ENCODE measurements at regions not wholly inside any gene's neighbourhood (a gene's known extent, or its start where the extent isn't known, plus 50 kb on each side); places are given as distances from the start of the nearest gene placed in this dataset.

GRCh38 chr1:224492632-224493031, 58.0 kb upstream of the WDR26 start:
- H3K27me3 ChIP-seq (replicated peaks; ENCODE audit: control insufficient read depth, insufficient read depth, low read length) = no peaks in the 10 kb centered on the region

GRCh38 chr1:224493269-224493668, 58.7 kb upstream of the WDR26 start:
- Histone ChIP-seq H3K27me3 (replicated peaks; ENCODE audit: control insufficient read depth, insufficient read depth, low read length) (no peaks in the 10 kb centered on the region), H3K4me3 (replicated peaks; ENCODE audit: low read depth, low read length) (no peak overlapping the region), H3K36me3 (ENCODE audit: control insufficient read depth, insufficient read depth, low read length) (no peaks in the 10 kb centered on the region)
- TF ChIP-seq, protein P1, sequence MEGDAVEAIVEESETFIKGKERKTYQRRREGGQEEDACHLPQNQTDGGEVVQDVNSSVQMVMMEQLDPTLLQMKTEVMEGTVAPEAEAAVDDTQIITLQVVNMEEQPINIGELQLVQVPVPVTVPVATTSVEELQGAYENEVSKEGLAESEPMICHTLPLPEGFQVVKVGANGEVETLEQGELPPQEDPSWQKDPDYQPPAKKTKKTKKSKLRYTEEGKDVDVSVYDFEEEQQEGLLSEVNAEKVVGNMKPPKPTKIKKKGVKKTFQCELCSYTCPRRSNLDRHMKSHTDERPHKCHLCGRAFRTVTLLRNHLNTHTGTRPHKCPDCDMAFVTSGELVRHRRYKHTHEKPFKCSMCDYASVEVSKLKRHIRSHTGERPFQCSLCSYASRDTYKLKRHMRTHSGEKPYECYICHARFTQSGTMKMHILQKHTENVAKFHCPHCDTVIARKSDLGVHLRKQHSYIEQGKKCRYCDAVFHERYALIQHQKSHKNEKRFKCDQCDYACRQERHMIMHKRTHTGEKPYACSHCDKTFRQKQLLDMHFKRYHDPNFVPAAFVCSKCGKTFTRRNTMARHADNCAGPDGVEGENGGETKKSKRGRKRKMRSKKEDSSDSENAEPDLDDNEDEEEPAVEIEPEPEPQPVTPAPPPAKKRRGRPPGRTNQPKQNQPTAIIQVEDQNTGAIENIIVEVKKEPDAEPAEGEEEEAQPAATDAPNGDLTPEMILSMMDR (IDR thresholded peaks at IDR 0.05; ENCODE audit: insufficient read depth, low read length, poor library complexity, severe bottlenecking) = no peak
- no peak for DNase-seq (ENCODE audit: extremely low read depth, insufficient read length)

More at GRCh38 chr1:224492632-224493031, 58.0 kb upstream of the WDR26 start:
- Histone ChIP-seq H3K36me3 (ENCODE audit: control insufficient read depth, insufficient read depth, low read length) (no peaks in the 10 kb centered on the region), H3K4me3 (replicated peaks; ENCODE audit: low read depth, low read length) (no peak overlapping the region)
- DNase-seq (ENCODE audit: extremely low read depth, insufficient read length) = no peak
- TF ChIP-seq, protein P1 (IDR thresholded peaks at IDR 0.05; ENCODE audit: insufficient read depth, low read length, poor library complexity, severe bottlenecking) = no peak

DNA sequence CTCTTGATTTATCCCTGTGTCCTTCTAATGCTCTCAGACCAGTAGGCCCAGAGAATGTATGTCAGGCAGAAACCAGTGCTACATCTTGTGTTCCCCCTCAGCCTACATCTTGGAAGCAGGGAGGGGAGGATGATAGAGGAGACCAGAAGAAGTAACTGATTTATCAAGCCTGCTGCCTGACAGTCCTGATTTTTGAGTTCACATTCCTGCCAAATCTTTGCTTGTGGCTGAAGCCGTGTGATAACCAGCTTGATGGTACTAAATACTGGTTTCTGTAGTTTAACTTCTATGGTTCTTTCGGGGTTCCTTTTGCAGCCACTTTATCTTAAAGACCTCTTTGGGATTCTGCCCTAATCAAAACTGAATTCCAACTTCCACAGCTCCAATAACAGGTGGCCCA, 59.7 kb upstream of the WDR26 start:
- Histone ChIP-seq H3K4me3 (replicated peaks; ENCODE audit: low read depth, low read length) (no peak overlapping the region), H3K27me3 (replicated peaks; ENCODE audit: control insufficient read depth, insufficient read depth, low read length) (no peaks in the 10 kb centered on the region), H3K36me3 (ENCODE audit: control insufficient read depth, insufficient read depth, low read length) (no peaks in the 10 kb centered on the region)
- no peak for DNase-seq (ENCODE audit: extremely low read depth, insufficient read length)
- TF ChIP-seq, protein P1 (IDR thresholded peaks at IDR 0.05; ENCODE audit: insufficient read depth, low read length, poor library complexity, severe bottlenecking) = no peak

DNA sequence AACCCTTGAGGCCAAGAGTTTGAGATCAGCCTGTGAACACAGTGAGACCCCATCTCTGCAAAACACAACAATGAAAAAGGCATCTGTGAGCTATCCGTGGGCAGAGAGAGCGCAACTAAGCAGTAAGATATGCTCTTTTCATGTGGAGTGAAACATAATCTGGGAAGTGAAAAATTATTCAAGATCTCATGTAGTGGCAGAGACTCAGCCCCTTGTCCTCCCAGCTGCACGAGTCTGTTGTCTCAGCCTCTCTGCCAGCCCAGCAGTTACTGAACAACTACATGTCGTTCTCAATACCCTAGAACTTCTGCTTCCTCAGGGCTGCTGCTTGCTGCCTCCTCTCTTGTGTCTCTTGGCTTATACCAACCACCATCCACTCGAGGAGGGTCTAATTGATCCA, 61.3 kb upstream of the WDR26 start:
- Histone ChIP-seq H3K36me3 (ENCODE audit: control insufficient read depth, insufficient read depth, low read length) (no peaks in the 10 kb centered on the region), H3K4me3 (replicated peaks; ENCODE audit: low read depth, low read length) (no peak overlapping the region), H3K27me3 (replicated peaks; ENCODE audit: control insufficient read depth, insufficient read depth, low read length) (no peaks in the 10 kb centered on the region)
- TF ChIP-seq, protein P1 (IDR thresholded peaks at IDR 0.05; ENCODE audit: insufficient read depth, low read length, poor library complexity, severe bottlenecking) = no peak
- no peak for DNase-seq (ENCODE audit: extremely low read depth, insufficient read length)

- H3K36me3 ChIP-seq (ENCODE audit: control insufficient read depth, insufficient read depth, low read length) = no peaks in the 10 kb centered on the region
- H3K27me3 ChIP-seq (replicated peaks; ENCODE audit: control insufficient read depth, insufficient read depth, low read length) = no peaks in the 10 kb centered on the region
- H3K4me3 ChIP-seq (replicated peaks; ENCODE audit: low read depth, low read length) = no peak overlapping the region
- DNase-seq (ENCODE audit: extremely low read depth, insufficient read length) = no peak
- TF ChIP-seq, protein P1 (IDR thresholded peaks at IDR 0.05; ENCODE audit: insufficient read depth, low read length, poor library complexity, severe bottlenecking) = no peak
Observed at GRCh38 chr1:224496826-224497225, 62.2 kb upstream of the WDR26 start.
